Trophoblast cell (in vitro differentiated cells and primary cell): ENCODE measurements at regions not wholly inside any gene's neighbourhood (a gene's known extent, or its start where the extent isn't known, plus 50 kb on each side); places are given as distances from the start of the nearest gene placed in this dataset.

Experiments used
- DNase-seq, 2 donors: peaks; one replicate each; pipeline ENCODE4 v3.0.0-alpha.2; 2016
- H2AFZ ChIP-seq: 2 replicates; pipeline ENCODE4 v1.6.1; 2013; ENCODE audit warnings: low read length, moderate library complexity, mild to moderate bottlenecking; ENCODE audit not compliant: insufficient read depth, poor library complexity
- H2AK5ac ChIP-seq: 2 replicates; pipeline ENCODE4 v1.6.1; 2013; ENCODE audit warnings: mild to moderate bottlenecking, low read length
- H2BK120ac ChIP-seq: 2 replicates; pipeline ENCODE4 v1.6.1; 2013; ENCODE audit warnings: low read length, mild to moderate bottlenecking, moderate library complexity; ENCODE audit not compliant: insufficient read depth, poor library complexity
- H2BK12ac ChIP-seq: 2 replicates; pipeline ENCODE4 v1.6.1; 2013; ENCODE audit warnings: mild to moderate bottlenecking, low read length, moderate library complexity
- H2BK5ac ChIP-seq: 2 replicates; pipeline ENCODE4 v1.6.1; 2013; ENCODE audit warnings: low read length, low read depth, moderate library complexity, mild to moderate bottlenecking; ENCODE audit not compliant: poor library complexity
- H3K14ac ChIP-seq: 2 replicates; pipeline ENCODE4 v1.6.1; 2013; ENCODE audit warnings: mild to moderate bottlenecking, low read length
- H3K18ac ChIP-seq: 2 replicates; pipeline ENCODE4 v1.6.1; 2013; ENCODE audit warnings: mild to moderate bottlenecking, low read length
- H3K23ac ChIP-seq: 2 replicates; pipeline ENCODE4 v1.6.1; 2013; ENCODE audit warnings: low read length
- H3K27ac ChIP-seq: 2 replicates; pipeline ENCODE4 v1.5.1; 2013; ENCODE audit warnings: low read depth, mild to moderate bottlenecking, inconsistent platforms, low read length, moderate library complexity
- H3K27me3 ChIP-seq: 2 replicates; pipeline ENCODE4 v1.6.1; 2013; ENCODE audit warnings: inconsistent platforms, mild to moderate bottlenecking, low read length, moderate library complexity; ENCODE audit not compliant: insufficient read depth
- H3K36me3 ChIP-seq, 2 experiments: 1 replicate in 1 of 2; 2 replicates in 1 of 2; pipeline ENCODE4 v1.6.1; 2013; ENCODE audit warnings: low read length in 2 of 2, mild to moderate bottlenecking in 2 of 2, moderate library complexity in 1 of 2; ENCODE audit not compliant: insufficient read depth in 2 of 2, control insufficient read depth in 1 of 2
- H3K4ac ChIP-seq: 2 replicates; pipeline ENCODE4 v1.6.1; 2013; ENCODE audit warnings: low read depth, mild to moderate bottlenecking, low read length, moderate library complexity
- H3K4me1 ChIP-seq, 2 experiments: 1 replicate in 1 of 2; 2 replicates in 1 of 2; pipeline ENCODE4 v1.6.1; 2013; ENCODE audit warnings: low read length in 2 of 2, mild to moderate bottlenecking in 2 of 2, moderate library complexity in 1 of 2; ENCODE audit not compliant: insufficient read depth in 2 of 2, control insufficient read depth in 1 of 2
- H3K4me2 ChIP-seq: 2 replicates; pipeline ENCODE4 v1.6.1; 2013; ENCODE audit warnings: inconsistent platforms, mild to moderate bottlenecking, low read length, moderate library complexity
- H3K4me3 ChIP-seq: 2 replicates; pipeline ENCODE4 v1.5.1; 2013; ENCODE audit warnings: mild to moderate bottlenecking, low read depth, low read length, inconsistent platforms
- H3K79me1 ChIP-seq: one replicate; pipeline ENCODE4 v1.6.1; 2013; ENCODE audit warnings: low read length
- H3K79me2 ChIP-seq: 2 replicates; pipeline ENCODE4 v1.6.1; 2013; ENCODE audit warnings: low read length, mild to moderate bottlenecking; ENCODE audit not compliant: control insufficient read depth, insufficient read depth, poor library complexity
- H3K9ac ChIP-seq: 2 replicates; pipeline ENCODE4 v1.6.1; 2013; ENCODE audit warnings: mild to moderate bottlenecking, low read length
- H3K9me3 ChIP-seq: 2 replicates; pipeline ENCODE4 v1.6.1; 2013; ENCODE audit warnings: low read depth, mild to moderate bottlenecking, control low read depth, inconsistent platforms, low read length; ENCODE audit not compliant: insufficient read depth
- H4K12ac ChIP-seq: 2 replicates; pipeline ENCODE4 v1.6.1; 2013; ENCODE audit warnings: low read depth, mild to moderate bottlenecking, low read length, moderate library complexity
- H4K8ac ChIP-seq: 2 replicates; pipeline ENCODE4 v1.6.1; 2013; ENCODE audit warnings: low read depth, mild to moderate bottlenecking, low read length, moderate library complexity
- H4K91ac ChIP-seq: one replicate; pipeline ENCODE4 v1.6.1; 2013; ENCODE audit warnings: low read depth, mild to moderate bottlenecking, low read length, moderate library complexity
- WGBS: extraction: QIAGEN DNeasy Blood & Tissue Kit; methylation state at CpG from one replicate; pipeline ENCODE4 v1.1.7; 2013; ENCODE audit warnings: missing lambda C conversion rate; ENCODE audit not compliant: insufficient read length, insufficient coverage; ENCODE audit errors: extremely low coverage; 5-methylcytosine and 5-hydroxymethylcytosine counted together

DNA sequence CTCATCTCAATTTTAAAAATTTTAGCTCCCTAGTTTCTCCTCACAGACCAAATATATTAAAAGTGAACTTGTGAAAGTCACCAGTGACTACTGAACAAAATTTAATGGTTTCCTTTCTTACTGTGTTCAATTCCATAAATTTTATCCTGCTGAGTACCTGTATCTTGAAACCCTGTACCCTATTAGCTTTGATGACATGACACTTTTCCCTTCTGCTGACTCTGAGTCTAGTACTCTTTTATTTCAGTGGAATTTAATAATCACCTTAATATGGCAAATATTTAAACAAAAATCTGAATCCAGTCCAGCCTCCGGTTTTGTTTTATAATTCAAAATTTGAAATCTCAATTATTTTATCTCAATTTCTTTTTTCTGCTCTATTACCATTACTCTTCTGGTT lies 203.1 kb upstream of the NUDT6 start:
- no peak overlapping the region for H3K14ac ChIP-seq
- H3K79me1 ChIP-seq: peaks cover 2% of the 10 kb centered on the region
- H3K36me3 ChIP-seq: no peaks in the 10 kb centered on the region
- no peaks in the 10 kb centered on the region for H3K27me3 ChIP-seq
- no peaks in the 10 kb centered on the region for H3K9me3 ChIP-seq
- no peak overlapping the region for H2BK12ac ChIP-seq
- no peak overlapping the region for H3K18ac ChIP-seq
- WGBS: no CpG with 5 or more reads among the region's 1 CpG
- no peak overlapping the region for H3K27ac ChIP-seq
- H2BK5ac ChIP-seq: no peak overlapping the region
- H2AK5ac ChIP-seq: no peak overlapping the region
- H3K9ac ChIP-seq: no peak overlapping the region
- no peaks in the 10 kb centered on the region for H3K79me2 ChIP-seq
- H4K12ac ChIP-seq: no peak overlapping the region
- no peak overlapping the region for H4K91ac ChIP-seq
- H3K23ac ChIP-seq: no peak overlapping the region
- no peak overlapping the region for H3K4me3 ChIP-seq
- no peak for DNase-seq
- H2BK120ac ChIP-seq: no peak overlapping the region
- H3K4me1 ChIP-seq: no peaks in the 10 kb centered on the region
- no peak overlapping the region for H4K8ac ChIP-seq
- no peak overlapping the region for H3K4me2 ChIP-seq
- no peak overlapping the region for H2AFZ ChIP-seq
- no peak overlapping the region for H3K4ac ChIP-seq

GRCh38 chr4:123127218-123127617 lies 204.8 kb upstream of the NUDT6 start:
- Histone ChIP-seq H2AK5ac (no peak overlapping the region), H4K8ac (no peak overlapping the region), H3K4me3 (no peak overlapping the region), H3K4ac (no peak overlapping the region), H2AFZ (no peak overlapping the region), H3K27ac (no peak overlapping the region), H2BK12ac (no peak overlapping the region), H3K4me2 (no peak overlapping the region), H4K12ac (no peak overlapping the region), H2BK5ac (no peak overlapping the region), H2BK120ac (peak overlapping the region; percentile 80), H3K14ac (no peak overlapping the region), H3K79me2 (no peaks in the 10 kb centered on the region), H3K79me1 (peaks cover 2% of the 10 kb centered on the region), H3K18ac (no peak overlapping the region), H3K36me3 (no peaks in the 10 kb centered on the region), H3K9me3 (no peaks in the 10 kb centered on the region), H3K9ac (no peak overlapping the region), H4K91ac (no peak overlapping the region), H3K4me1 (no peaks in the 10 kb centered on the region), H3K23ac (no peak overlapping the region), H3K27me3 (no peaks in the 10 kb centered on the region)
- peak in 1 of 2 donors; percentile 8 for DNase-seq
- no CpG with 5 or more reads among the region's 1 CpG for WGBS

GRCh38 chr4:123127875-123128274 lies 205.5 kb upstream of the NUDT6 start:
- Histone ChIP-seq H2BK120ac (no peak overlapping the region), H3K18ac (no peak overlapping the region), H4K12ac (no peak overlapping the region), H2BK5ac (no peak overlapping the region), H3K4me2 (no peak overlapping the region), H3K27me3 (no peaks in the 10 kb centered on the region), H3K36me3 (no peaks in the 10 kb centered on the region), H3K23ac (no peak overlapping the region), H3K79me1 (peaks cover 2% of the 10 kb centered on the region), H3K4ac (no peak overlapping the region), H3K79me2 (no peaks in the 10 kb centered on the region), H3K9ac (no peak overlapping the region), H3K4me1 (no peaks in the 10 kb centered on the region), H3K14ac (no peak overlapping the region), H3K9me3 (no peaks in the 10 kb centered on the region), H2BK12ac (no peak overlapping the region), H3K4me3 (no peak overlapping the region), H2AK5ac (no peak overlapping the region), H4K91ac (no peak overlapping the region), H3K27ac (no peak overlapping the region), H4K8ac (no peak overlapping the region), H2AFZ (no peak overlapping the region)
- no CpG with 5 or more reads among the region's 2 CpGs for WGBS
- peak in 1 of 2 donors; percentile 39 for DNase-seq

DNA sequence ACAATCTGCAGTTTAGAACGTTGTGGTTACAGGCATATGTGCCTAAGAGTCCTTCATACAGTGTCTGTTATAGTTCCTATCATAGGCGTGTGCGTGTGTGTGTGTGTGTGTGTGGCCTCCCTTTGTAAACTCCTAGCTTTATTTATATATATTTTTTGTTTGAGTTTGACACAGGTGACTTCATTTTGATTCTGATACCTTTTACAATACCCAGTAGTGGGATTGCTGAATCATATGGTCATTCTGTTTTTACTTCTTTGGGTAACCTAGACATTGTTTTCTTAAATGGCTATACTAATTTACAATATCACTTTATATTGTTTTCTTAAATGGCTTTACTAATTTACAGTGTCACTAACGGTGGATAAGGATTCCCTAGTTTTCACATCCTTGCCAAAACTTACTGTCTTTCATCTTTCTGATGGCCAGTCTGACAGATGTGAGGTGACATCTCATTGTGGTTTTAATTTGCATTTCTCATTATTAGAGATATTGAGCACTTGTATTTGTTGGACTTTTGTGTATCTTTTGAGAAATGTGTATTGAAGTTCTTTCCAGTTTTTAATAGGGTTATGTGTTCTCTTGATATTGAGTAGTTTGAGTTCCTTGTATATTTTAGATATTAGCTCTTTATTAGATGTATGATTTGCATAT lies 211.1 kb upstream of the NUDT6 start:
- Histone ChIP-seq H3K18ac (no peak overlapping the region), H3K79me1 (no peaks in the 10 kb centered on the region), H3K27me3 (no peaks in the 10 kb centered on the region), H2BK120ac (no peak overlapping the region), H4K91ac (no peak overlapping the region), H3K4ac (no peak overlapping the region), H2AK5ac (no peak overlapping the region), H3K4me2 (no peak overlapping the region), H3K79me2 (no peaks in the 10 kb centered on the region), H4K8ac (no peak overlapping the region), H3K27ac (no peak overlapping the region), H4K12ac (no peak overlapping the region), H3K36me3 (no peaks in the 10 kb centered on the region), H3K4me3 (no peak overlapping the region), H3K14ac (no peak overlapping the region), H2AFZ (no peak overlapping the region), H3K4me1 (no peaks in the 10 kb centered on the region), H3K9me3 (no peaks in the 10 kb centered on the region), H2BK5ac (no peak overlapping the region), H2BK12ac (no peak overlapping the region), H3K9ac (no peak overlapping the region), H3K23ac (no peak overlapping the region)
- WGBS: no CpG with 5 or more reads among the region's 4 CpGs
- no peak for DNase-seq
